Panc1 (cell line): ENCODE measurements at regions not wholly inside any gene's neighbourhood (a gene's known extent, or its start where the extent isn't known, plus 50 kb on each side); places are given as distances from the start of the nearest gene placed in this dataset.

Experiments
- ATAC-seq: fragments of 200-7000 bp; cut with Tn5 transposase; 2 replicates; pipeline ENCODE4 v1.9.1; 2020; ENCODE audit warnings: mild to moderate bottlenecking, moderate library complexity
- BruUV-seq: library from RNA; stranded (reverse); fragments of 400-500 nt; replicated peaks from 2 replicates; lab custom pipeline; 2021; lab: Mats Ljungman, UMichigan
- CTCF ChIA-PET: fragments of 300-600 bp; sonication (Branson Sonifier 250); formaldehyde crosslinking; loops from one replicate; lab custom pipeline; 2022; ENCODE audit warnings: antibody characterized with exemption; lab: Charles Lee
- POLR2A ChIA-PET: fragments of 300-600 bp; sonication (Branson Sonifier 250); formaldehyde crosslinking; loops from one replicate; lab custom pipeline; 2022; ENCODE audit warnings: antibody characterized with exemption; lab: Charles Lee
- DNase-seq: peaks from one replicate; pipeline ENCODE4 v3.0.0-alpha.2; 2010; ENCODE audit warnings: low read depth, low spot score
- H3K27ac ChIP-seq: 2 replicates; pipeline ENCODE4 v1.5.1; 2011; ENCODE audit warnings: mild to moderate bottlenecking, low read length, inconsistent platforms
- H3K27me3 ChIP-seq: fragments of 200-500 bp; sonication (Bioruptor generic); 2 replicates; pipeline ENCODE4 v1.6.0; 2014; ENCODE audit warnings: low read length, inconsistent platforms; ENCODE audit not compliant: control insufficient read depth, insufficient read depth
- H3K36me3 ChIP-seq: fragments of 200-500 bp; sonication (Bioruptor generic); 2 replicates; pipeline ENCODE4 v1.5.1; 2014; ENCODE audit warnings: inconsistent platforms, mild to moderate bottlenecking, low read length, moderate library complexity; ENCODE audit not compliant: control insufficient read depth, insufficient read depth
- H3K4me1 ChIP-seq: 2 replicates; pipeline ENCODE4 v1.5.1; 2011; ENCODE audit warnings: inconsistent platforms, mild to moderate bottlenecking, low read length, moderate library complexity; ENCODE audit not compliant: control insufficient read depth, insufficient read depth
- H3K4me3 ChIP-seq, 2 experiments: 2 replicates each; pipeline ENCODE4 v1.5.1; 2011 to 2012; ENCODE audit warnings: low read depth in 2 of 2, low read length in 2 of 2, mild to moderate bottlenecking in 2 of 2, inconsistent platforms in 1 of 2, moderate library complexity in 1 of 2
- H3K9me3 ChIP-seq: fragments of 200-500 bp; sonication (Bioruptor generic); 2 replicates; pipeline ENCODE4 v1.5.1; 2014; ENCODE audit warnings: low read depth, mild to moderate bottlenecking, inconsistent platforms, low read length, moderate library complexity; ENCODE audit not compliant: control insufficient read depth, insufficient read depth
- POLR2AphosphoS5 ChIP-seq: IDR thresholded peaks from 2 replicates; pipeline ENCODE4 v1.6.1; 2012; ENCODE audit warnings: mild to moderate bottlenecking, low read depth, low read length, moderate library complexity
- REST ChIP-seq, 2 experiments: IDR thresholded peaks; 2 replicates each; pipeline ENCODE4 v1.6.1; 2011 to 2012; ENCODE audit warnings: low read depth in 2 of 2, control low read depth in 1 of 2, low read length in 1 of 2, mild to moderate bottlenecking in 1 of 2, moderate library complexity in 1 of 2; ENCODE audit not compliant: insufficient read depth in 1 of 2
- SIN3A ChIP-seq: IDR thresholded peaks from 2 replicates; pipeline ENCODE4 v1.6.1; 2012; ENCODE audit warnings: low read depth, mild to moderate bottlenecking, low read length, moderate library complexity, borderline replicate concordance; ENCODE audit not compliant: insufficient read depth
- TCF7L2 ChIP-seq: IDR thresholded peaks from 2 replicates; pipeline ENCODE4 v1.6.1; 2011; ENCODE audit warnings: mild to moderate bottlenecking, low read depth, low read length, inconsistent platforms
- in situ Hi-C: cut with HindIII; loops from 2 replicates; pipeline ENCODE4 v1.10.0; 2016; ENCODE audit warnings: low sequenced_read_pairs, low pct_unique_long_range_greater_than_20kb
- intact Hi-C: fragments of 100-400 bp; cut with micrococcal nuclease; formaldehyde crosslinking; loops from one replicate; pipeline ENCODE4 v1.10.0; 2022; ENCODE audit not compliant: unreplicated experiment
- TF ChIP-seq, protein P1 (sequence below): fragments of 450-650 bp; IDR thresholded peaks from 2 replicates; pipeline ENCODE4 v1.5.1; 2017; ENCODE audit warnings: mild to moderate bottlenecking

- TF ChIP-seq POLR2AphosphoS5 (no peak), TCF7L2 (no peak), SIN3A (no peak), REST (IDR thresholded peaks at IDR 0.05; ENCODE audit: insufficient read depth in 1 of 2, low read depth in 2 of 2, low read length in 1 of 2) (no peak)
- TF ChIP-seq, protein P1, sequence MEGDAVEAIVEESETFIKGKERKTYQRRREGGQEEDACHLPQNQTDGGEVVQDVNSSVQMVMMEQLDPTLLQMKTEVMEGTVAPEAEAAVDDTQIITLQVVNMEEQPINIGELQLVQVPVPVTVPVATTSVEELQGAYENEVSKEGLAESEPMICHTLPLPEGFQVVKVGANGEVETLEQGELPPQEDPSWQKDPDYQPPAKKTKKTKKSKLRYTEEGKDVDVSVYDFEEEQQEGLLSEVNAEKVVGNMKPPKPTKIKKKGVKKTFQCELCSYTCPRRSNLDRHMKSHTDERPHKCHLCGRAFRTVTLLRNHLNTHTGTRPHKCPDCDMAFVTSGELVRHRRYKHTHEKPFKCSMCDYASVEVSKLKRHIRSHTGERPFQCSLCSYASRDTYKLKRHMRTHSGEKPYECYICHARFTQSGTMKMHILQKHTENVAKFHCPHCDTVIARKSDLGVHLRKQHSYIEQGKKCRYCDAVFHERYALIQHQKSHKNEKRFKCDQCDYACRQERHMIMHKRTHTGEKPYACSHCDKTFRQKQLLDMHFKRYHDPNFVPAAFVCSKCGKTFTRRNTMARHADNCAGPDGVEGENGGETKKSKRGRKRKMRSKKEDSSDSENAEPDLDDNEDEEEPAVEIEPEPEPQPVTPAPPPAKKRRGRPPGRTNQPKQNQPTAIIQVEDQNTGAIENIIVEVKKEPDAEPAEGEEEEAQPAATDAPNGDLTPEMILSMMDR = no peak
- in situ Hi-C loops (no loop called here), intact Hi-C loops (no loop called here)
- Histone ChIP-seq H3K27me3 (no peaks in the 10 kb centered on the region), H3K9me3 (no peaks in the 10 kb centered on the region), H3K4me3 (no peak overlapping the region), H3K36me3 (no peaks in the 10 kb centered on the region), H3K4me1 (no peaks in the 10 kb centered on the region), H3K27ac (no peak overlapping the region)
- ChIA-PET CTCF (no interaction called here), POLR2A (no interaction called here)
- DNase-seq = no peak
- ATAC-seq = no peak
- no TSS peak for BruUV-seq
Observed at GRCh38 chr5:160494451-160494850, 72.8 kb downstream of the PTTG1 start.

DNA sequence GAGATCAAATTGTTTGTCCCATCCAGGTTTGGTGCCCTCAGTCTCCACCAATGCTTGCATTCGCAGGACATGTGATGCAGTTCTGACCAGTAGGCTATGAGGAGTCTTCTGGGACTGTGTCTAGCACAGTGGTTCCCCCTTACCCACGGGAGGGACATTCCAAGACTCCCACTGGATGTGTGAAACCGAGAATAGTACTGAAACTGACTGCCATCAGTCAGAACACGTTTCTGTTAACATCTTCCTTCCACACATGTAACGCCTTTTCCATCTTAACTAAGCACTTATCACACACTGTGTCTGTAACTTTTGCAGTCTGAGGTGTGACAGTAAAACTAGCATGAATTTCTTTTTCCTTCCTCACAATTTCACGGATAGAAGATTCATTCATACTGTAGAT is 74.7 kb downstream of the PTTG1 start:
- no peak for ATAC-seq
- DNase-seq = no peak
- Histone ChIP-seq H3K27me3 (no peaks in the 10 kb centered on the region), H3K9me3 (no peaks in the 10 kb centered on the region), H3K4me3 (no peak overlapping the region), H3K36me3 (no peaks in the 10 kb centered on the region), H3K27ac (no peak overlapping the region), H3K4me1 (no peaks in the 10 kb centered on the region)
- POLR2A ChIA-PET = no interaction called here
- TF ChIP-seq REST (IDR thresholded peaks at IDR 0.05; ENCODE audit: insufficient read depth in 1 of 2, low read depth in 2 of 2, low read length in 1 of 2) = no peak
- TF ChIP-seq SIN3A = no peak
- no peak for TF ChIP-seq TCF7L2
- TF ChIP-seq, protein P1 = no peak
- TF ChIP-seq POLR2AphosphoS5 = no peak
- CTCF ChIA-PET = no interaction called here
- no TSS peak for BruUV-seq
- in situ Hi-C loops = no loop called here
- intact Hi-C loops = no loop called here
